Stimulated activated CD4-positive, alpha-beta T cell treated with anti-CD3 and anti-CD28 coated beads, TNF-alpha, amount 100 ng/mL, for 1 hour (primary cell): ENCODE measurements at regions not wholly inside any gene's neighbourhood (a gene's known extent, or its start where the extent isn't known, plus 50 kb on each side); places are given as distances from the start of the nearest gene placed in this dataset.
"Not testable (repeated sequence)": the region's sequence is repeated elsewhere in the genome, so short reads cannot be mapped to it uniquely, and the experiment has no call there.

ENCODE experiments used
- DNase-seq, 3 donors: peaks; one replicate each; pipeline ENCODE4 v3.0.0-alpha.2; 2020; ENCODE audit warnings: low read depth in 3 of 3, low spot score in 1 of 3

GRCh38 chrX:40945361-40945713 lies 139.9 kb upstream of the USP9X start:
- no peak for DNase-seq

- DNase-seq = no peak
Observed at GRCh38 chrX:40947276-40947675, 138.0 kb upstream of the USP9X start.

- DNase-seq = no peak
Observed at GRCh38 chrX:40949071-40949470, 136.2 kb upstream of the USP9X start.

GRCh38 chrX:40950546-40950945 lies 134.7 kb upstream of the USP9X start:
- DNase-seq = no peak

GRCh38 chrX:40951407-40951806 lies 133.8 kb upstream of the USP9X start:
- not testable (repeated sequence) for DNase-seq

GRCh38 chrX:40952855-40953254 lies 132.4 kb upstream of the USP9X start:
- DNase-seq = no peak

- DNase-seq = no peak
Observed at GRCh38 chrX:40953369-40953768, 131.9 kb upstream of the USP9X start.

GRCh38 chrX:40960041-40960440 lies 125.2 kb upstream of the USP9X start:
- DNase-seq = no peak

GRCh38 chrX:40962793-40963407 lies 122.3 kb upstream of the USP9X start:
- no peak for DNase-seq

GRCh38 chrX:40964008-40964407 lies 121.2 kb upstream of the USP9X start:
- no peak for DNase-seq

- no peak for DNase-seq
Observed at GRCh38 chrX:40964633-40965586, 120.3 kb upstream of the USP9X start.

GRCh38 chrX:40966213-40966820 lies 118.9 kb upstream of the USP9X start:
- no peak for DNase-seq

- no peak for DNase-seq
Observed at GRCh38 chrX:40968180-40968579, 117.1 kb upstream of the USP9X start.

- no peak for DNase-seq
Observed at GRCh38 chrX:40971736-40972135, 113.5 kb upstream of the USP9X start.

GRCh38 chrX:40973619-40974018 lies 111.6 kb upstream of the USP9X start:
- no peak for DNase-seq

- DNase-seq = no peak
Observed at GRCh38 chrX:40975951-40976350, 109.3 kb upstream of the USP9X start.

- DNase-seq = no peak
Observed at GRCh38 chrX:40976981-40977380, 108.3 kb upstream of the USP9X start.

GRCh38 chrX:40984962-40985361 lies 100.3 kb upstream of the USP9X start:
- no peak for DNase-seq

- DNase-seq = no peak
Observed at GRCh38 chrX:40987413-40987812, 97.8 kb upstream of the USP9X start.

GRCh38 chrX:40988100-40988499 lies 97.1 kb upstream of the USP9X start:
- no peak for DNase-seq

- not testable (repeated sequence) for DNase-seq
Observed at GRCh38 chrX:40993395-40993794, 91.8 kb upstream of the USP9X start.

- no peak for DNase-seq
Observed at GRCh38 chrX:40996886-40997530, 88.2 kb upstream of the USP9X start.
